Neural progenitor cell (in vitro differentiated cells): ENCODE measurements at regions not wholly inside any gene's neighbourhood (a gene's known extent, or its start where the extent isn't known, plus 50 kb on each side); places are given as distances from the start of the nearest gene placed in this dataset.

Source experiments
- DNase-seq: peaks from one replicate; pipeline ENCODE4 v3.0.0-alpha.2; 2016; ENCODE audit warnings: low spot score
- H2AFZ ChIP-seq: fragments of 200-600 bp; sonication (generic); replicated peaks from 2 replicates; pipeline ENCODE4 v1.6.1; 2016; ENCODE audit warnings: antibody characterized with exemption
- H3F3A ChIP-seq: fragments of 200-600 bp; sonication (generic); 2 replicates; pipeline ENCODE4 v1.6.1; 2016; ENCODE audit warnings: antibody characterized with exemption, low read depth
- H3K27ac ChIP-seq: fragments of 200-600 bp; sonication (generic); 2 replicates; pipeline ENCODE4 v1.5.1; 2016; ENCODE audit warnings: mild to moderate bottlenecking
- H3K27me3 ChIP-seq: fragments of 200-600 bp; sonication (generic); 2 replicates; pipeline ENCODE4 v1.6.1; 2016; ENCODE audit warnings: mild to moderate bottlenecking, moderate library complexity
- H3K36me3 ChIP-seq: fragments of 200-600 bp; sonication (generic); 2 replicates; pipeline ENCODE4 v1.5.1; 2016
- H3K4me1 ChIP-seq: fragments of 200-600 bp; sonication (generic); 2 replicates; pipeline ENCODE4 v1.6.1; 2016; ENCODE audit warnings: mixed run types
- H3K4me2 ChIP-seq: fragments of 200-600 bp; sonication (generic); 2 replicates; pipeline ENCODE4 v1.6.1; 2016
- H3K4me3 ChIP-seq: fragments of 200-600 bp; sonication (generic); 2 replicates; pipeline ENCODE4 v1.5.1; 2016
- H3K79me2 ChIP-seq: fragments of 200-600 bp; sonication (generic); 2 replicates; pipeline ENCODE4 v1.6.1; 2016; ENCODE audit warnings: low read depth
- H3K9ac ChIP-seq: fragments of 200-600 bp; sonication (generic); 2 replicates; pipeline ENCODE4 v1.6.1; 2016
- H3K9me3 ChIP-seq: fragments of 200-600 bp; sonication (generic); 2 replicates; pipeline ENCODE4 v1.5.1; 2016; ENCODE audit warnings: low read depth
- H4K20me1 ChIP-seq: fragments of 200-600 bp; sonication (generic); 2 replicates; pipeline ENCODE4 v1.6.1; 2016; ENCODE audit warnings: low read depth
- H3K27ac Mint-ChIP-seq: 3 replicates; pipeline ENCODE4 v1.8.0; 2021; ENCODE audit warnings: mixed read lengths
- H3K27me3 Mint-ChIP-seq: 2 replicates; pipeline ENCODE4 v1.8.0; 2022; ENCODE audit warnings: low read depth, mild to moderate bottlenecking, inconsistent platforms, moderate library complexity, mixed read lengths; ENCODE audit not compliant: insufficient read depth
- H3K36me3 Mint-ChIP-seq: 3 replicates; pipeline ENCODE4 v1.8.0; 2021; ENCODE audit warnings: mixed read lengths
- H3K4me1 Mint-ChIP-seq: 3 replicates; pipeline ENCODE4 v1.8.0; 2021; ENCODE audit warnings: mixed read lengths
- H3K4me3 Mint-ChIP-seq: 3 replicates; pipeline ENCODE4 v1.8.0; 2021; ENCODE audit warnings: mild to moderate bottlenecking, moderate library complexity, mixed read lengths
- H3K9me3 Mint-ChIP-seq: 3 replicates; pipeline ENCODE4 v1.8.0; 2020; ENCODE audit warnings: mixed read lengths
- EZH2 ChIP-seq: fragments of 200-600 bp; sonication (generic); IDR thresholded peaks from 2 replicates; pipeline ENCODE4 v1.6.1; 2017; ENCODE audit warnings: antibody characterized with exemption, mild to moderate bottlenecking, moderate library complexity
- EZH2phosphoT487 ChIP-seq: fragments of 200-600 bp; sonication (generic); IDR thresholded peaks from 2 replicates; pipeline ENCODE4 v1.6.1; 2017; ENCODE audit warnings: antibody characterized with exemption
- TF ChIP-seq, protein P1 (sequence below): fragments of 200-600 bp; sonication (generic); IDR thresholded peaks from 2 replicates; pipeline ENCODE4 v1.5.1; 2017; ENCODE audit warnings: antibody characterized with exemption, mild to moderate bottlenecking

DNA sequence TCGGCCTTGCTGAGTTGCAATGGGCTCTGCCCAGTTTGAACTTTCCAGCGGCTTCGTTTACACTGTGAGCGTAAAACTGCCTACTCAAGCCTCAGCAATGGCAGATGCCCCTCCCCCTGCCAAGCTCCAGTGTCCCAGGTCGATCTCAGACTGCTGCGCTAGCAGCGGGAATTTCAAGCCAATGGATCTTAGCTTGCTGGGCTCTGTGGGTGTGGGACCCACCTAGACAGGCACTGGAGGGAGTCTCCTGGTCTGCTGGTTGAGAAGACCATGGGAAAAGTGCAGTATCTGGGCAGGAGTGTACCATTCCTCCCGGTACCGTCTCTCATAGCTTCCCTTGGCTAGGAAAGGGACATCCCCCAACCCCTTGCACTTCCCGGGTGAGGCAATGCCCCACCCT is 88.2 kb downstream of the KLHL28 start:
- no peaks in the 10 kb centered on the region for H3K27me3 ChIP-seq
- Mint-ChIP-seq H3K27me3 (peaks cover 5% of the 10 kb centered on the region), H3K27ac (no peak overlapping the region), H3K9me3 (no peaks in the 10 kb centered on the region), H3K4me1 (no peaks in the 10 kb centered on the region), H3K4me3 (no peak overlapping the region), H3K36me3 (no peaks in the 10 kb centered on the region)
- no peaks in the 10 kb centered on the region for H3K79me2 ChIP-seq
- peak overlapping the region; percentile 50 for H2AFZ ChIP-seq
- peak overlapping the region; percentile 14 for H3K4me3 ChIP-seq
- H3K4me2 ChIP-seq: no peak overlapping the region
- H3K27ac ChIP-seq: no peak overlapping the region
- TF ChIP-seq, protein P1, sequence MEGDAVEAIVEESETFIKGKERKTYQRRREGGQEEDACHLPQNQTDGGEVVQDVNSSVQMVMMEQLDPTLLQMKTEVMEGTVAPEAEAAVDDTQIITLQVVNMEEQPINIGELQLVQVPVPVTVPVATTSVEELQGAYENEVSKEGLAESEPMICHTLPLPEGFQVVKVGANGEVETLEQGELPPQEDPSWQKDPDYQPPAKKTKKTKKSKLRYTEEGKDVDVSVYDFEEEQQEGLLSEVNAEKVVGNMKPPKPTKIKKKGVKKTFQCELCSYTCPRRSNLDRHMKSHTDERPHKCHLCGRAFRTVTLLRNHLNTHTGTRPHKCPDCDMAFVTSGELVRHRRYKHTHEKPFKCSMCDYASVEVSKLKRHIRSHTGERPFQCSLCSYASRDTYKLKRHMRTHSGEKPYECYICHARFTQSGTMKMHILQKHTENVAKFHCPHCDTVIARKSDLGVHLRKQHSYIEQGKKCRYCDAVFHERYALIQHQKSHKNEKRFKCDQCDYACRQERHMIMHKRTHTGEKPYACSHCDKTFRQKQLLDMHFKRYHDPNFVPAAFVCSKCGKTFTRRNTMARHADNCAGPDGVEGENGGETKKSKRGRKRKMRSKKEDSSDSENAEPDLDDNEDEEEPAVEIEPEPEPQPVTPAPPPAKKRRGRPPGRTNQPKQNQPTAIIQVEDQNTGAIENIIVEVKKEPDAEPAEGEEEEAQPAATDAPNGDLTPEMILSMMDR: no peak
- no peak for TF ChIP-seq EZH2phosphoT487
- no peak for TF ChIP-seq EZH2
- H3K36me3 ChIP-seq: no peaks in the 10 kb centered on the region
- no peak overlapping the region for H3K9ac ChIP-seq
- no peaks in the 10 kb centered on the region for H3K9me3 ChIP-seq
- peak; percentile 11 for DNase-seq
- H3F3A ChIP-seq: no peaks in the 10 kb centered on the region
- H4K20me1 ChIP-seq: no peaks in the 10 kb centered on the region
- H3K4me1 ChIP-seq: no peaks in the 10 kb centered on the region

DNA sequence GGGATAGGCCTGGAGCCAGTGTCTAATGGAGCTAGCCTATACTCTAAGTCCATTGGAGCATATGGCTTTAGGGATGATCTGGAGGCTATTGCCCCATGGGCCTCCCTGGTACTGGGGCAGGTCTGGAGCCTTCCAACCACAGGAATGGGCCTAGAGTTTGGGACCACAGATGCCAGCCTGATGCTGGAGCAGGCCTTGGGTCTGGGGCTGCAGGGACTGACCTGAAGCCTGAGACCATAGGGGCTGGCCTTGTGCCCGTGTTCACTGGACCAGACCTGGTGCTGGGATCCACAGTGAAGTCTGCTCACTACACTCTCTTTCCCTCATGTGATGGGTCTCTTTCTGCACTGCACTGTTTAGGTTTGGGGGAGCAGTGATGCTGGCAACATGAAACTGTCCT is 95.0 kb downstream of the KLHL28 start:
- Histone ChIP-seq H3K4me2 (no peak overlapping the region), H3K36me3 (no peaks in the 10 kb centered on the region), H3F3A (no peaks in the 10 kb centered on the region), H3K27ac (no peak overlapping the region), H3K9ac (no peak overlapping the region), H3K9me3 (no peaks in the 10 kb centered on the region), H3K79me2 (no peaks in the 10 kb centered on the region), H3K4me3 (no peak overlapping the region), H3K27me3 (no peaks in the 10 kb centered on the region), H4K20me1 (no peaks in the 10 kb centered on the region), H2AFZ (no peak overlapping the region), H3K4me1 (no peaks in the 10 kb centered on the region)
- Mint-ChIP-seq H3K4me3 (no peak overlapping the region), H3K27me3 (no peaks in the 10 kb centered on the region), H3K36me3 (no peaks in the 10 kb centered on the region), H3K27ac (no peak overlapping the region), H3K9me3 (no peaks in the 10 kb centered on the region), H3K4me1 (no peaks in the 10 kb centered on the region)
- DNase-seq: no peak
- TF ChIP-seq EZH2phosphoT487: no peak
- TF ChIP-seq, protein P1: no peak
- TF ChIP-seq EZH2: no peak

DNA sequence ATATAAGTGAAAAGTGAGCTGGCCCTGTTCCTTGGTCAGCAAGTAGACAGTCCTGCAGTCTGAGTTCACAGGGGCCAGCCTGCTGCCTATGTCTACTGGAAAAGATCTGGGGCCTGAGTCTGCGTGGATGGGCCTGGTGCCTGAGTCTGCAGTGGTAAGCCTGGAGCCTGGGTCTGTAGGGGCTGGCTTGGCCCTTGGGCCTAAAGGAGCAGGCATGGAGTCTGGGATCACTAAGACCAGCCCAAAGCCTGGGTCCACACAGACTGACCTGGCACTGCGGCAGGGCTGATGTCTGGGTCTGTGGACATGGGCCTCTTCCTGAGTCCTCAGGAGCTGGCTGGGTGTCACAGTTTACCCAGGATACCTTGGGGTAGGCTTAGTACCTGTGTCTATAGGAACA is 95.4 kb downstream of the KLHL28 start:
- Histone ChIP-seq H3F3A (no peaks in the 10 kb centered on the region), H3K4me1 (no peaks in the 10 kb centered on the region), H3K36me3 (no peaks in the 10 kb centered on the region), H3K27me3 (no peaks in the 10 kb centered on the region), H4K20me1 (no peaks in the 10 kb centered on the region), H3K9me3 (no peaks in the 10 kb centered on the region), H3K4me2 (no peak overlapping the region), H3K9ac (no peak overlapping the region), H3K79me2 (no peaks in the 10 kb centered on the region), H3K4me3 (no peak overlapping the region), H3K27ac (no peak overlapping the region), H2AFZ (no peak overlapping the region)
- H3K27me3 Mint-ChIP-seq: no peaks in the 10 kb centered on the region
- H3K27ac Mint-ChIP-seq: no peak overlapping the region
- TF ChIP-seq, protein P1: no peak
- TF ChIP-seq EZH2phosphoT487: no peak
- TF ChIP-seq EZH2: no peak
- H3K36me3 Mint-ChIP-seq: no peaks in the 10 kb centered on the region
- no peak for DNase-seq
- H3K4me3 Mint-ChIP-seq: no peak overlapping the region
- H3K9me3 Mint-ChIP-seq: no peaks in the 10 kb centered on the region
- H3K4me1 Mint-ChIP-seq: no peaks in the 10 kb centered on the region
